ENCODE measurements at regions not wholly inside any gene's neighbourhood (a gene's known extent, or its start where the extent isn't known, plus 50 kb on each side); places are given as distances from the start of the nearest gene placed in this dataset.

- no peak for TF ChIP-seq CTCF (IDR thresholded peaks at IDR 0.05)
- no peak for TF ChIP-seq POLR2A (IDR thresholded peaks at IDR 0.05)
Measured at GRCh38 chr19:31976775-31977536, 368.5 kb upstream of the ZNF507 start.
